Small intestine (tissue), 7 donors: ENCODE measurements at regions not wholly inside any gene's neighbourhood (a gene's known extent, or its start where the extent isn't known, plus 50 kb on each side); places are given as distances from the start of the nearest gene placed in this dataset.

Experiments used
- DNase-seq, 2 donors: peaks; one replicate each; pipeline versions ENCODE4 v3.0.0 to v3.0.0-alpha.2; 2013
- FAIRE-seq: peaks from 2 replicates; lab custom pipeline; 2012; peaks lifted over from hg19 to GRCh38; lab: Jason Lieb, UNC
- H3K27ac ChIP-seq, 3 donors: one replicate each; pipeline ENCODE4 v1.5.1; 2013; ENCODE audit warnings: low read length in 2 of 3, mild to moderate bottlenecking in 2 of 3, control low read depth in 1 of 3, inconsistent platforms in 1 of 3, low read depth in 1 of 3, moderate library complexity in 1 of 3
- H3K27me3 ChIP-seq, 3 donors: one replicate each; pipeline ENCODE4 v1.6.1; 2013; ENCODE audit warnings: low read length in 3 of 3, inconsistent platforms in 1 of 3; ENCODE audit not compliant: control insufficient read depth in 3 of 3, insufficient read depth in 3 of 3
- H3K36me3 ChIP-seq, 3 donors: one replicate each; pipeline ENCODE4 v1.6.1; 2013; ENCODE audit warnings: low read length in 3 of 3, inconsistent platforms in 1 of 3, low read depth in 1 of 3, mild to moderate bottlenecking in 1 of 3, moderate library complexity in 1 of 3; ENCODE audit not compliant: control insufficient read depth in 3 of 3, insufficient read depth in 2 of 3
- H3K4me1 ChIP-seq, 3 donors: one replicate each; pipeline ENCODE4 v1.6.1; 2013; ENCODE audit warnings: low read length in 2 of 3, inconsistent platforms in 1 of 3, low read depth in 1 of 3, mild to moderate bottlenecking in 1 of 3, moderate library complexity in 1 of 3; ENCODE audit not compliant: control insufficient read depth in 3 of 3, insufficient read depth in 2 of 3
- H3K4me3 ChIP-seq, 3 donors: one replicate each; pipeline ENCODE4 v1.5.1; 2013; ENCODE audit warnings: low read length in 3 of 3, control low read depth in 1 of 3, inconsistent platforms in 1 of 3, low read depth in 1 of 3, mild to moderate bottlenecking in 1 of 3, moderate library complexity in 1 of 3
- H3K9me3 ChIP-seq, 2 donors: one replicate each; pipeline ENCODE4 v1.6.1; 2013; ENCODE audit warnings: low read depth in 1 of 2, low read length in 1 of 2; ENCODE audit not compliant: control insufficient read depth in 2 of 2, insufficient read depth in 1 of 2
- WGBS, 3 donors: extraction: QIAGEN DNeasy Blood & Tissue Kit; methylation state at CpG; one replicate each; pipeline ENCODE4 v1.1.7; 2013; 5-methylcytosine and 5-hydroxymethylcytosine counted together
- donor health status: healthy with polysubstance abuse.
- donor health status: control.
- donor health status: control.
- donor health status: Bipolar disorder and iron deficiency.
- donor health status: healthy.

- H3K27ac ChIP-seq = no peak overlapping the region
- H3K27me3 ChIP-seq = no peaks in the 10 kb centered on the region
- H3K4me1 ChIP-seq = peaks cover 0 to 3% (median 0%) of the 10 kb centered on the region in 3 donors
- H3K9me3 ChIP-seq = no peaks in the 10 kb centered on the region
- no peak overlapping the region for H3K4me3 ChIP-seq
- WGBS, 3 donors = 49 to 63% (median 58%) methylated on average over 3 of the region's 3 CpGs
- DNase-seq = no peak
- no peaks in the 10 kb centered on the region for H3K36me3 ChIP-seq
- no peak for FAIRE-seq
Measured at GRCh38 chr3:168881804-168882203, 781.7 kb downstream of the MECOM start.

DNA sequence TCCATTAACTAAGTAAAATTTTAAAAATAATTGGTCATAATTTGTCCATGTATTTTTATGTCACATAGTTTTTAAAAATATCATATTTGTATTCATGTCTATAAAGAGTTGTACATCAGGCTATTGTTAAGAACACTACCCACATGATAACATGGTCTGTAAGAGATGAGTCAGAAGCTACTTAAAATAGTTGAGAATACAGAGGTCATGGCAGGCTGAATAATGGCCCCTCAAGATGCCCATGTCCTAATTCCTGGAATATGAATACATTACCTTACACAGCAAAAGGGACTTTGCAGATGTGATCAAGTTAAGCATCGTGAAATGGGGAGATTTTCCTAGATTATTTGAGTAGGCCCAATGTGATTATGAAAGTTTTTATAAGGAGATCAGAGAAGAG, 782.9 kb upstream of the GOLIM4 start:
- Histone ChIP-seq H3K27me3 (no peaks in the 10 kb centered on the region), H3K4me3 (no peak overlapping the region), H3K27ac (peak overlapping the region in 1 of 3 donors; percentile 9), H3K4me1 (peaks cover 0 to under 1% (median 0%) of the 10 kb centered on the region in 3 donors), H3K36me3 (no peaks in the 10 kb centered on the region), H3K9me3 (no peaks in the 10 kb centered on the region)
- DNase-seq = no peak
- FAIRE-seq = no peak
- WGBS, 3 donors = 86 to 89% (median 86%) methylated on average over 1 of the region's 1 CpG

GRCh38 chr3:168877899-168878298, 782.2 kb upstream of the GOLIM4 start:
- FAIRE-seq = no peak
- no peaks in the 10 kb centered on the region for H3K9me3 ChIP-seq
- WGBS, 3 donors = 3 to 22% (median 6%) methylated on average over 1 of the region's 1 CpG

DNA sequence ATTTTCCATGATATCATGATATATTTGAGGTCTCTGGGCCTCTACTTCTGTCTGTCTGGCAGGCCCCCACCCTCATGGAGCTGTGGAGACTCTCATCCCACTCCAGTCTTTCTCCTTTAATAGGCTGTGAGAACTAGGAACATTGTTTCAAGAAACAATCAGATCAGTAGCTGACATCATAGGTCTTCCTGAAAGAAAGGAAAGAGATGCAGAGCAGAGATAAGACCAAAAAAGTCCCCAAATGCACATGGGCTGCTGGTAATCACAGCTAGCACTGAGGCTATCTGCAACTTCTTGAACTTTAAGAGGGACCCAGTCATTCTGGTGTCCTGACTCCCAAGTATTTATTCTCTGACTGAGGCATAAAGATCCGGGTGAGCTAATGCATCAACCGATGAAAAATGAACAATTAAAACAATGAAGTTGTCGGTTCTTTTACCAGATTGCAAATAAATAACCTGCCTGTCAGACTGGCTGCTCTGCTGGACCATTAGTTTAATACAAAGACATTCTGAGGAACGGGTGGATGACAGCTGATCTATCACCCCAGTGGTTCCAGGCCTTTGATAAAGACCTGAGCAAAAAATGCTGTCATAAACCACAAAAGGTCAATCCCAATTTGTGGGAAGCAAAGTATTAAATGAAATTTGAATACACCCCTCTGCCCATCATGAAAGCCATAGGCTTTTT, 780.8 kb upstream of the GOLIM4 start:
- Histone ChIP-seq H3K4me3 (no peak overlapping the region), H3K27ac (no peak overlapping the region), H3K9me3 (no peaks in the 10 kb centered on the region), H3K36me3 (no peaks in the 10 kb centered on the region), H3K27me3 (no peaks in the 10 kb centered on the region), H3K4me1 (peaks cover 0 to 17% (median 2%) of the 10 kb centered on the region in 3 donors)
- no peak for DNase-seq
- FAIRE-seq = no peak
- 62 to 77% (median 72%) methylated on average over 4 of the region's 4 CpGs for WGBS, 3 donors

More at GRCh38 chr3:168877899-168878298, 782.2 kb upstream of the GOLIM4 start:
- H3K27me3 ChIP-seq = no peaks in the 10 kb centered on the region
- H3K4me1 ChIP-seq = peaks cover 0 to 7% (median 2%) of the 10 kb centered on the region in 3 donors
- peak; percentile 69 to 76 for DNase-seq
- H3K36me3 ChIP-seq = no peaks in the 10 kb centered on the region
- H3K27ac ChIP-seq = peak overlapping the region in 1 of 3 donors; percentile 11
- H3K4me3 ChIP-seq = no peak overlapping the region

DNA sequence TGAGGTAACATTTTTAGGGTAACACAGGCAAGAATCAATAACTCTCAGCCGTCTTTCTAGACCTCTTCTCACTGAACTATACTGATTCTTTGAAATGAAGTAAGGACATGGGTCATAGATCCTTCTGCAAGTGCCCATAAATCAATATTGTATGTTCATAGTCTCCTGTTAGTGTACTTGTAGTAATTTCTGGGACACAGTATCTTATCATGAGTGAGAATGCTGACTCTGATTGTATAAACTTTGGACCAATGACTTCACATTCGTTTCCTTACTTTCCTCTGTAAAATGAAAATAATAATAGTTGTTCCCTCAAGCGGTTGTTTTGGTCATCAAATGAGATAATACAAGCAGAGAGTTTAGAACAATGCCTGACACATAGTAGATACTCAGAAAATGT, 777.1 kb upstream of the GOLIM4 start:
- Histone ChIP-seq H3K36me3 (no peaks in the 10 kb centered on the region), H3K4me3 (no peak overlapping the region), H3K9me3 (no peaks in the 10 kb centered on the region), H3K27ac (peak overlapping the region in 1 of 3 donors; percentile 31), H3K27me3 (no peaks in the 10 kb centered on the region), H3K4me1 (peaks cover 0 to 27% (median 3%) of the 10 kb centered on the region in 3 donors)
- DNase-seq (peak; percentile 69 to 90), FAIRE-seq (peak; percentile 62)
- 14 to 63% (median 33%) methylated on average over 3 of the region's 3 CpGs for WGBS, 3 donors

DNA sequence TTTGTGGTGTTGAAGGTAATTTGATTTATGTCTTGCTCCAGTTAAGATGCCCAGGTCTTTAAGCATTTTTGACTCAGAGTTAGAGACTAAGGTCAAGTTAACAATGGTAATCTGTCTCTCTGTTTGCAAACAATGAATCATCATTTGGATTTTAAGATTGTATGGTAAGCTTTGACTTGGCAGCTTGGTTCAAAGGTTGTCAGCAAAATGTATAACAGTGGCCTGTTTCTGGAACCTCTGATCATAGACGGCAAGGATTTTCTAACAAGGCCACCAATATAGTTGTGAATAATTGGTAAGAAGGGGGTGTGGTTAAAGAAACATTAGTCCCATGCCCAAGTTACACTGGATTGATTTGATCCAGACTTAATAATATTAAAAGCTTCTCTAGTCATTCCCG, 775.2 kb upstream of the GOLIM4 start:
- no peaks in the 10 kb centered on the region for H3K27me3 ChIP-seq
- 14 to 45% (median 31%) methylated on average over 2 of the region's 2 CpGs for WGBS, 3 donors
- DNase-seq = peak; percentile 45 to 91
- H3K9me3 ChIP-seq = no peaks in the 10 kb centered on the region
- peaks cover 0 to 29% (median 3%) of the 10 kb centered on the region in 3 donors for H3K4me1 ChIP-seq
- H3K36me3 ChIP-seq = no peaks in the 10 kb centered on the region
- FAIRE-seq = no peak
- H3K4me3 ChIP-seq = no peak overlapping the region
- peak overlapping the region in 1 of 3 donors; percentile 48 for H3K27ac ChIP-seq

- FAIRE-seq (peak; percentile 19), DNase-seq (peak; percentile 48 to 53)
- H3K9me3 ChIP-seq = no peaks in the 10 kb centered on the region
- H3K27me3 ChIP-seq = no peaks in the 10 kb centered on the region
- H3K4me3 ChIP-seq = peak overlapping the region in 1 of 3 donors; percentile 24
- no peaks in the 10 kb centered on the region for H3K36me3 ChIP-seq
- H3K4me1 ChIP-seq = peaks cover 0 to 30% (median 4%) of the 10 kb centered on the region in 3 donors
- H3K27ac ChIP-seq = no peak overlapping the region
- WGBS, 3 donors = 0 to 3% (median 0%) methylated on average over 1 of the region's 1 CpG
Measured at GRCh38 chr3:168865022-168865551, 769.4 kb upstream of the GOLIM4 start.

DNA sequence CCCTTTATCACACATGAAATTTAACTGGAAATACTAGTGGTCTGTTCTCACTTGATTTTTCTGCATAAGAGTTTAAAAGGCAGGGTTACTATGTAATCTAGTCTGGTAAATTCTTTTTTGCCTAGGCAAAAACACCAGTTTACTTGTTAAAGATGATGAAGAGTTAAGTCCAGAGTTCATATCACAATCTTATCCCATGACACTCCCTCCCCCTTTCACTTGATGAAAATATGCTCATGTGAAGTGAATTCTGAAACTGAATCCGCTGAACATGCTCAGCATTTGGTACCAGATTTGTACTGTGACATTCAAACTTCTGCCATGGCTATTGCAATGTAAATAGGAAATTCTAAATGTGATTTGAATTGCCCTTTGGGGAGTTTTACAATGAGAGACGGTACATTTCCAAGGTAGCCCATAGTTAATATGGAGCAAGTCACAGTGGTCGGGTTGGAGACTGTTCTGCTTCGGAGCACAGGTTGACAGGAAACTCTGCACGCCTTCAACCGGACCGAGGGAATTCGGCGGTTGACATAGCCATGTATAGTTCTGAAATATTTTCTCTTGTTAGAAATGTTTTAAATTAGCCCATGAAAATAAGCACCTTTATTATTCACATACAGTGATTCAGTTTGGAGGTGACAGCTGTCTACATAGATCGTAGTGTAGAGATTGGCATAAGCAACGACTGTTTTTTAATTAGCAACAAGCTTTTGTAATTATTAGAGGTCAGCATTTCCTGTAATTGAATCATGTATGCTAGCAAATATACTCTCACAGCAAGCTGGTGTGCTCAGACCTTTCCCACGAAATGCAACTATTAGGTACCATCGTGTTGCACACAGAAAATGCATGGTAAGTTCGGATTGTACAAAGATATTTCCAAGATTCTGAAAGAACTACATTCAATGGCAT, 768.6 kb upstream of the GOLIM4 start:
- H3K9me3 ChIP-seq = no peaks in the 10 kb centered on the region
- no peaks in the 10 kb centered on the region for H3K36me3 ChIP-seq
- DNase-seq (peak; percentile 76 to 81), FAIRE-seq (no peak)
- H3K4me3 ChIP-seq = peak overlapping the region in 2 of 3 donors; percentile 14 to 24
- 12 to 49% (median 28%) methylated on average over 14 of the region's 14 CpGs for WGBS, 3 donors
- H3K27me3 ChIP-seq = no peaks in the 10 kb centered on the region
- peak overlapping the region in 1 of 3 donors; percentile 49 for H3K27ac ChIP-seq
- peaks cover 0 to 29% (median 4%) of the 10 kb centered on the region in 3 donors for H3K4me1 ChIP-seq
